GM18873 (cell line): ENCODE measurements at regions not wholly inside any gene's neighbourhood (a gene's known extent, or its start where the extent isn't known, plus 50 kb on each side); places are given as distances from the start of the nearest gene placed in this dataset.

Experiments used
- ATAC-seq: cut with Tn5 transposase; IDR thresholded peaks from one replicate; pipeline ENCODE4 v1.9.1; 2021; ENCODE audit warnings: mild to moderate bottlenecking, moderate library complexity, moderate number of reproducible peaks; ENCODE audit not compliant: unreplicated experiment, low FRiP score

DNA sequence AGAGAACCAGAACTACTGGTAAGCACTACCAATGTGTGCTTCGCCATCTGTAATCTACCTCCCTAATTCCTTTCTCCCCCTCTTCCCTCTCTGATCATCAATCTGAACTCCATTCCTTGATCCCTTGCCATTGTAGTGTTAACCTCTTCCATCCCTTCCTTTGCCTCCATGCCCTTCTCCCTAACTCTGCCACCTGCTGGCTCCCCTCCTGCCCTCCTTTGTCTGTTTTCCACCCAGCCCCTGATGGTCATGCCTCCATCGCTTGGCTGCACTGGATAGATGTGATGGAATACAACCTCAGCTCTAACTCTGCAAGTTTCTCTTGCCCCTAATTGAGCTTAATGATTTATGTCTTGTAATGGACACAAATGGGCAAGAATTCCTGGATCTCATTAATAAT is 108.2 kb upstream of the ASIC2 start:
- no peak for ATAC-seq

GRCh38 chr17:33403194-33403593 is 110.1 kb upstream of the ASIC2 start:
- ATAC-seq: no peak

DNA sequence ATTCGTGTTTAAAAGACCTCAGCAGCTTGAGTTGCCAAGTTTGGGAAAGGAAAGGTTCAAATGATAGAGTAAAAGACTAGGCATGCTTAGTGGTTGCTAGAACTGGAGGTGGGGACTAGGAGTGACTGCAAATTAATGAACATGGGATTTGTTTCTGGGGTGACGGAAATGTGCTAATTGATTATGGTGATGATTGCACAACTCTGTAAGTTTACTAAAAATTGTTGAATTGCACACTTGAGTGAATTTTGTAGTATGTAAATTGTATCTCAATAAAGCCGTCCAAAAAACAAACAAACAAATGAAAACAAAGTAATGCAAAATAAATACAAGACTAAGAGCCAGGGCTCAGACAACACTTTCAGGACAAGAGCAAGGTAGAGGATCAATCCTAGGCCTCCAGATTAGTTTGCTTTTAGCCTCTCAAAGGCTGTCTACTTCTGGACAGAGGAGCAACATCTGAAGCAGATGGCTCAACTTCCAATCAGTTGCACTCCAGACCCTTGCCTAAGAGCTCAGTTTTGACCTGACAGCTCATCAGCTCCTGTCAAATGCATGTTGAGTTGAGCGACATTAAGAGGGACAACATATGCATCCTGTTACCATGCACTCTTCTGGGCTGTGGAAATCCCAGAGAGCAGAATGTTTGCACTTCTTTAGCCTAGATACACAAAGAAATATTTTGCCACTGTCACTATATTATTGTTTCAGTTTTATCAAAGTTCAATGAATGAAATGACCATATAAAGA is 111.2 kb upstream of the ASIC2 start:
- ATAC-seq: no peak

DNA sequence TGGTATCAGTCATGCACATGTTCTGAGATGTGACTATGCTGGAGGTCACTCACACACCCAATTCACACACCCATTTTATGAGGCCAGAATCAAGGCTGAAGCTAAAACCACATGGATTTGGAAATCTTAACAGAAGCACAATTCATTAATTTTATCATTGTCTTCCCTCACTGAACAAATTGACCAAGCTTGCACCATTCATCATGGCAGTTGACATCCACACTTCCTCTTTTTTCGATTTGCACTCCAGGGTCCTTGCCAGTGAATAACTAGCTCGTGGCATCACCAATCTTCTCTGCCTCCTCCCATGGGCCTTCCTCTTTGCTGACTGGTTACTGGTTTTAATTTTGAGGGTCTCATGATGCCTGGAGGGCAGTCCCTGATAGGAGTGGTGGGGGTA is 123.0 kb upstream of the ASIC2 start:
- no peak for ATAC-seq

GRCh38 chr17:33421933-33422332 is 128.8 kb upstream of the ASIC2 start:
- no peak for ATAC-seq

DNA sequence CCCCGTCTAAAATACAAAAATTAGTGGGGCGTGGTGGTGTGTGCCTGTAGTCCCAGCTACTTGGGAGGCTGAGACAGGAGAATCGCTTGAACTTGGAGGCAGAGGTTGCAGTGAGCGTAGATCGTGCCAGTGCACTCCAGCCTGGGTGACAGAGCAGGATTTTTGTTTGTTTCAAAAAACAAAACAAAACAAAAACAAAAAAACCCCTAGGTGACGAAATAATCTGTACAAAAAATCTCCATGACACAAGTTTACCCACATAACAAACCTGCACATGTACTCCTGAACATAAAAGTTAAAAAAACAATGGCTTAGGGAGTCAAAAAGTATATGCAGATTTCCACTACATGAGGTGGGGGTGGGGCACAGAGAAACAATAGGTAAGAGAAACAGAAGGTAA is 140.5 kb upstream of the ASIC2 start:
- no peak for ATAC-seq

DNA sequence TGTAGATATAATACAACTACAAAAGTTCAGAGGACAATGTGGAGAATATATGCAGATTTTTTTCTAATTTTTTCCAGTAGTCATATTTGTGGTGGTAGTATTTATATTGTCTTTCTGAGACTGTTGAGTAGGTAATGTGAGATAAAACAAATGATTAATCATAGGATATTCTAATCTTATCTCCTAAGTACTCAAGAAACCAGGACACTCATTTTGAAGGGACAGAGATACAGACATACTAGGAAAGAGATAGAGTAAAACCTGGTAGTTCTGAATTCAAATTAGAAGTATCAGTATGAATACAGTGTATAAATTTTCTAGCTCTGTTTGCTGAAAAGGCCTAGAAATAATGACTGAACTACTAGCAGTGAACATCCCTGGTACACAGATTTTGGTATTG is 141.7 kb upstream of the ASIC2 start:
- no peak for ATAC-seq

- ATAC-seq: no peak
Measured at GRCh38 chr17:33435721-33436301, 142.7 kb upstream of the ASIC2 start.

DNA sequence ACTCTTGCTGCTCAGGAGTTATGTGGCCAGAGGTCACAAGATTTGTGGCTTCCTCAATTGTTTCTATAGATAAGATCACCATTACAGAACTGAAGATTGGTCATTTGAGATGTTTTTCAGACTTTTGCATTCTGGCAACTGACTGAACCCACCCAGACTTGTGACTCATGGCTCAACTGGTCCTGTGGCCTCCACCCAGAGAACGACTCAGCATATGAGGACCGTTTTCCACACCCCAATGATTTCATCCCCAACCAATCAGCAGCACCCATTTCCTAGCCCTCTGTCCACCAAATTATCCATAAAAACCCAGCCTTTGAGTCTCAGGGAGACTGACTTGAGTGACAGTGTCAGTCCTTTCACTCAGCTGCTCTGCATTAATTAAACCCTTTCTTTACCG is 143.2 kb upstream of the ASIC2 start:
- no peak for ATAC-seq

- no peak for ATAC-seq
Measured at GRCh38 chr17:33438139-33438538, 145.0 kb upstream of the ASIC2 start.

DNA sequence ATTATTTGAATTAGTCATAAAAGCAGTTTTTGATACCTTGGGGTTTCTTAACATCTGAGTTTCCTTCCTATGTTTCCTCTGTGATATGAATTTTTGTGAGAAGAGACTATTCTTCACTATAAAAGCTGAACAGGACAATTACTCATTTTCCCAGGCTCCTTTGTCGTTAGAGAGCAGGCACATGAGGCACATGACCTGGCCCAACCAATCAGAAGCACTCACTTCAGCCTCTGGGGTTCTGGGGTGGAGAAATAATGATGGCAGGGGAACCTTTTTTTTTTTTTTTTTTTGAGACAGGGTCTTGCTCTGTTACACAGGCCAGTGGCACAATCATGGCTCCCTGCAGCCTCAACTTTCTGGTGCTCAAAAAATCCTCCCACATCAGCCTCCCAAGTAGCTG is 145.5 kb upstream of the ASIC2 start:
- no peak for ATAC-seq

GRCh38 chr17:33442320-33442719 is 149.2 kb upstream of the ASIC2 start:
- no peak for ATAC-seq

- no peak for ATAC-seq
Measured at GRCh38 chr17:33444731-33445130, 151.6 kb upstream of the ASIC2 start.

- no peak for ATAC-seq
Measured at GRCh38 chr17:33447090-33447489, 154.0 kb upstream of the ASIC2 start.

GRCh38 chr17:33451221-33451620 is 158.1 kb upstream of the ASIC2 start:
- no peak for ATAC-seq

DNA sequence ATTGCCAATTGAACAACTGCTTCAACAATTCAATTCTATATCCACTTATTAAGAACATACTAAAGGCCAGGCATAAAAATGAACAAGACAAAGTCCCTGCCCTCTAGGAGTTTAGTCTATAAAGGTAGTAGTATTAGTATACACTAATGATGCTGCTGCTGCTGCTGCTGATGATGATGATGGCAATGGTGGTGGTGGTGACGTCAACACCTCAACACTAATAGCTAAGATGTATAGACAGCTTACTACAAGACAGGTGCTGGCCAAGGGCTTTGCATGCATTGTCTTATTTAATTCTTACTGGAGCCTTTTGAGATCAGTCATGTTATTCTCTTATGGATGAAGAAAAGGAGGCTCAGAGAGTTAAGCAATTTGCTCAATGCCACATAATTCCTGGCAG is 164.4 kb upstream of the ASIC2 start:
- ATAC-seq: no peak

DNA sequence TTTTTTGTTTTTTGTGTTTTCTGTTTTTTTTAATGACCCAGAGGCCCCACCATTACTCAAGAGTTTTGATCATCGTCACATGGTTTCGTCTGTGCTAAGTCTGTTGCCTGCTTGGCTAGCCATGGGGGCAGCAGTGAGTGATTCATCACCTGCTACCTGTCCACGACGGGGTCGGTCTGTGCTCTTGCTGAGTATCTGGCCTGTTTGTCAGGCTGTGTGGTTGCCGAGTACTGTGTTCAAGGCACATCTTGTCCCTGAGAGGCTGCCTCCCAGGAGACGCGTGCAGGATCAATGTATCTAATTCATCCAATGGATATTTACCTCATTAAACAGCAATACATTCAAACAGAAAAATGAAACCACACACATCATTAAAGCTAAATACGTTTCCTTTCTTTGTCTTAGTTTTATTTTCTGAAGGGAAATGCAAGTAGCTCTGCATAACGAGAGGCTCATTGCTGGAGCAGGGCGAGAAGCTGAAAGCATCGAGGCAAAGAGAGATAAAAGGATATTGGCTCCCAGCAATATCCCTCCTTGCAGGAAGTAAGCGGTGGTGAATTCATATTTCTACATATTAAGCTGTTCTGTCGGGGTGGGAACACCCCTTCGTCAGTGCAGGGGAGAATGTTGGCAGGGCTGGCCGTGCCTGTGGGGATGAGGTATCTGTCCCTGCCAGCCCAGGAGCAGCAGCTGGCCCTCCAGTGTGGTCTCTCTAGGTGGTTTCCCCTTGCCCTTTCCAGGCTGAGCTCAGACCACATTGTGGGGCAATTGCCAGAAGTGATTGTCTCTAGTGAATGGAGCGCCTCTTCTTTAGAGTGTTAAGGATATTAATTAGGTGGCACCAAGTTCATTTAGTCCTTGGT is 166.2 kb upstream of the ASIC2 start:
- ATAC-seq: no peak

- no peak for ATAC-seq
Measured at GRCh38 chr17:33460781-33461450, 167.8 kb upstream of the ASIC2 start.

GRCh38 chr17:33463887-33464286 is 170.8 kb upstream of the ASIC2 start:
- ATAC-seq: no peak

DNA sequence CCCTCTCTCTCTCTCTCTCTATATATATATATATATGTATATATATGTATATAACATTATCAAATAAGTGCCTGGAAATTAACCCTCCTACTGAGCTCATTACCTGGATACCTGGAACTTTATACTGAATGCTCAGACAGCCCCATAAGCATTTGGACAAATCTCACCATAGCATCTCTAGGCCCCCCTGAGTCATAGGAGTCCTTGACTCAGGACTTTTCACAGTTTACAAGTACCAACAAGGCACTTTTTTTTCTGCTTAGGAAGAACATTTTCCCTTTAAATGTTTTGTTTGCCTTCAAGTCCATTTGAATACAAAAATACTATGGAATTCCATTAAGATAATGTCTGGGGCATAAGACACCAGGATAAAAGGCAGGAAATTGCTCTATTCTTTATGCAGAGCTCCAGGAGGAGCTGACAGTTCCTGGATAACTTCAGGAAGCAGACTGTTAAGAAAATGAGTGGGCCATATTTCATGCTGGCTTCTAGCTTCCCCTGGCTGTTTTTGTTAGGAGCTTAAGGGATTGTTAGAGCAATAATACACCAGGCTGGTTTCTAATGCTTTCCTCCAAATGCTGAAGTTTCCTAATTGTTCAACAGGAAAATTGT is 171.7 kb upstream of the ASIC2 start:
- ATAC-seq: no peak

- ATAC-seq: no peak
Measured at GRCh38 chr17:33469421-33469820, 176.3 kb upstream of the ASIC2 start.
